ENCODE measurements at regions not wholly inside any gene's neighbourhood (a gene's known extent, or its start where the extent isn't known, plus 50 kb on each side); places are given as distances from the start of the nearest gene placed in this dataset.

GRCh38 chr7:24057243-24057642, 226.7 kb upstream of the NPY start:
- no peak overlapping the region for H3K27ac Mint-ChIP-seq (ENCODE audit: low read depth, unreplicated experiment)
- H3K36me3 Mint-ChIP-seq (ENCODE audit: insufficient read depth, unreplicated experiment), result no peaks in the 10 kb centered on the region
- CTCF ChIA-PET, result interaction anchor here (0.5 kb wide), 1 partner anchor 25 kb away, joined by 3 read pairs; no protein-coding TSS in a partner anchor
- intact Hi-C loops (cut with micrococcal nuclease), result no loop called here
- BruUV-seq (replicated peaks), result no TSS peak
- no peak overlapping the region for H3K4me3 Mint-ChIP-seq (ENCODE audit: unreplicated experiment)
- no peaks in the 10 kb centered on the region for H3K27me3 Mint-ChIP-seq (ENCODE audit: insufficient read depth, unreplicated experiment)
- POLR2A ChIA-PET, result no interaction called here
- no peak for DNase-seq (ENCODE audit: unreplicated experiment)
- TF ChIP-seq CTCF (IDR thresholded peaks at IDR 0.05; ENCODE audit: unreplicated experiment), result no peak
- H3K4me1 Mint-ChIP-seq (ENCODE audit: insufficient read depth, unreplicated experiment), result peaks cover 26% of the 10 kb centered on the region
- no peaks in the 10 kb centered on the region for H3K9me3 Mint-ChIP-seq (ENCODE audit: unreplicated experiment)

GRCh38 chr7:24058953-24059352, 225.0 kb upstream of the NPY start:
- ChIA-PET CTCF (interaction anchor here (0.6 kb wide), 1 partner anchor 579 kb away, joined by 3 read pairs; no protein-coding TSS in a partner anchor), POLR2A (no interaction called here)
- no peaks in the 10 kb centered on the region for H3K9me3 Mint-ChIP-seq (ENCODE audit: unreplicated experiment)
- no peak for TF ChIP-seq CTCF (IDR thresholded peaks at IDR 0.05; ENCODE audit: unreplicated experiment)
- H3K4me3 Mint-ChIP-seq (ENCODE audit: unreplicated experiment), result no peak overlapping the region
- no peaks in the 10 kb centered on the region for H3K36me3 Mint-ChIP-seq (ENCODE audit: insufficient read depth, unreplicated experiment)
- intact Hi-C loops (cut with micrococcal nuclease), result no loop called here
- peaks cover 10% of the 10 kb centered on the region for H3K4me1 Mint-ChIP-seq (ENCODE audit: insufficient read depth, unreplicated experiment)
- BruUV-seq (replicated peaks), result no TSS peak
- DNase-seq (ENCODE audit: unreplicated experiment), result no peak
- H3K27me3 Mint-ChIP-seq (ENCODE audit: insufficient read depth, unreplicated experiment), result no peaks in the 10 kb centered on the region
- no peak overlapping the region for H3K27ac Mint-ChIP-seq (ENCODE audit: low read depth, unreplicated experiment)

GRCh38 chr7:24059775-24060174, 224.2 kb upstream of the NPY start:
- H3K27ac Mint-ChIP-seq (ENCODE audit: low read depth, unreplicated experiment), result no peak overlapping the region
- TF ChIP-seq CTCF (IDR thresholded peaks at IDR 0.05; ENCODE audit: unreplicated experiment), result no peak
- DNase-seq (ENCODE audit: unreplicated experiment), result no peak
- intact Hi-C loops (cut with micrococcal nuclease), result no loop called here
- no peaks in the 10 kb centered on the region for H3K36me3 Mint-ChIP-seq (ENCODE audit: insufficient read depth, unreplicated experiment)
- ChIA-PET CTCF (no interaction called here), POLR2A (interaction anchor here (0.6 kb wide), 1 partner anchor 361 kb away, joined by 3 read pairs; no protein-coding TSS in a partner anchor)
- BruUV-seq (replicated peaks), result no TSS peak
- H3K27me3 Mint-ChIP-seq (ENCODE audit: insufficient read depth, unreplicated experiment), result no peaks in the 10 kb centered on the region
- no peak overlapping the region for H3K4me3 Mint-ChIP-seq (ENCODE audit: unreplicated experiment)
- no peaks in the 10 kb centered on the region for H3K9me3 Mint-ChIP-seq (ENCODE audit: unreplicated experiment)
- H3K4me1 Mint-ChIP-seq (ENCODE audit: insufficient read depth, unreplicated experiment), result peaks cover 2% of the 10 kb centered on the region

GRCh38 chr7:24063721-24064120, 220.3 kb upstream of the NPY start:
- CTCF ChIA-PET, result no interaction called here
- no TSS peak for BruUV-seq (replicated peaks)
- intact Hi-C loops (cut with micrococcal nuclease), result no loop called here
- no peak overlapping the region for H3K27ac Mint-ChIP-seq (ENCODE audit: low read depth, unreplicated experiment)
- no peak overlapping the region for H3K4me3 Mint-ChIP-seq (ENCODE audit: unreplicated experiment)
- H3K4me1 Mint-ChIP-seq (ENCODE audit: insufficient read depth, unreplicated experiment), result no peaks in the 10 kb centered on the region
- POLR2A ChIA-PET, result no interaction called here
- H3K27me3 Mint-ChIP-seq (ENCODE audit: insufficient read depth, unreplicated experiment), result no peaks in the 10 kb centered on the region
- no peak for DNase-seq (ENCODE audit: unreplicated experiment)
- H3K36me3 Mint-ChIP-seq (ENCODE audit: insufficient read depth, unreplicated experiment), result no peaks in the 10 kb centered on the region
- TF ChIP-seq CTCF (IDR thresholded peaks at IDR 0.05; ENCODE audit: unreplicated experiment), result no peak
- H3K9me3 Mint-ChIP-seq (ENCODE audit: unreplicated experiment), result no peaks in the 10 kb centered on the region
